Endometrium (tissue), 2 donors: ENCODE measurements at regions not wholly inside any gene's neighbourhood (a gene's known extent, or its start where the extent isn't known, plus 50 kb on each side); places are given as distances from the start of the nearest gene placed in this dataset.

ENCODE experiments used
- FAIRE-seq: peaks from 2 replicates; lab custom pipeline; 2012; peaks lifted over from hg19 to GRCh38; lab: Jason Lieb, UNC
- donor health status: control.
- donor health status: control.

- FAIRE-seq: no peak
These were observed 340.2 kb downstream of the DHX35 start for GRCh38 chr20:39302312-39302711.

GRCh38 chr20:39299783-39300182 lies 337.6 kb downstream of the DHX35 start:
- FAIRE-seq: no peak

- no peak for FAIRE-seq
These were observed 336.7 kb downstream of the DHX35 start for GRCh38 chr20:39298571-39299506.

- no peak for FAIRE-seq
These were observed 336.0 kb downstream of the DHX35 start for GRCh38 chr20:39298121-39298520.

GRCh38 chr20:39295301-39295700 lies 333.2 kb downstream of the DHX35 start:
- no peak for FAIRE-seq

GRCh38 chr20:39294137-39294725 lies 332.1 kb downstream of the DHX35 start:
- FAIRE-seq: no peak

GRCh38 chr20:39292193-39292736 lies 330.1 kb downstream of the DHX35 start:
- no peak for FAIRE-seq

GRCh38 chr20:39291301-39291700 lies 329.2 kb downstream of the DHX35 start:
- FAIRE-seq: no peak

- FAIRE-seq: no peak
These were observed 328.4 kb downstream of the DHX35 start for GRCh38 chr20:39290575-39290974.

GRCh38 chr20:39289831-39290230 lies 327.7 kb downstream of the DHX35 start:
- FAIRE-seq: no peak

- FAIRE-seq: no peak
These were observed 327.2 kb downstream of the DHX35 start for GRCh38 chr20:39289316-39289715.

- no peak for FAIRE-seq
These were observed 321.3 kb downstream of the DHX35 start for GRCh38 chr20:39283464-39283863.

GRCh38 chr20:39282619-39283092 lies 320.5 kb downstream of the DHX35 start:
- FAIRE-seq: no peak

GRCh38 chr20:39280875-39281274 lies 318.7 kb downstream of the DHX35 start:
- no peak for FAIRE-seq

GRCh38 chr20:39278230-39278788 lies 316.2 kb downstream of the DHX35 start:
- FAIRE-seq: no peak

- FAIRE-seq: no peak
These were observed 315.0 kb downstream of the DHX35 start for GRCh38 chr20:39277185-39277584.

- FAIRE-seq: no peak
These were observed 308.9 kb downstream of the DHX35 start for GRCh38 chr20:39270837-39271604.

GRCh38 chr20:39269493-39270217 lies 307.5 kb downstream of the DHX35 start:
- no peak for FAIRE-seq

- no peak for FAIRE-seq
These were observed 306.9 kb downstream of the DHX35 start for GRCh38 chr20:39268981-39269461.

- FAIRE-seq: no peak
These were observed 306.4 kb downstream of the DHX35 start for GRCh38 chr20:39268491-39268951.

GRCh38 chr20:39266989-39267388 lies 304.8 kb downstream of the DHX35 start:
- FAIRE-seq: no peak
